Small intestine (tissue), 7 donors: ENCODE measurements at regions not wholly inside any gene's neighbourhood (a gene's known extent, or its start where the extent isn't known, plus 50 kb on each side); places are given as distances from the start of the nearest gene placed in this dataset.

ENCODE experiments used
- DNase-seq, 2 donors: peaks; one replicate each; pipeline versions ENCODE4 v3.0.0 to v3.0.0-alpha.2; 2013
- FAIRE-seq: peaks from 2 replicates; lab custom pipeline; 2012; peaks lifted over from hg19 to GRCh38; lab: Jason Lieb, UNC
- H3K27ac ChIP-seq, 3 donors: one replicate each; pipeline ENCODE4 v1.5.1; 2013; ENCODE audit warnings: low read length in 2 of 3, mild to moderate bottlenecking in 2 of 3, control low read depth in 1 of 3, inconsistent platforms in 1 of 3, low read depth in 1 of 3, moderate library complexity in 1 of 3
- H3K27me3 ChIP-seq, 3 donors: one replicate each; pipeline ENCODE4 v1.6.1; 2013; ENCODE audit warnings: low read length in 3 of 3, inconsistent platforms in 1 of 3; ENCODE audit not compliant: control insufficient read depth in 3 of 3, insufficient read depth in 3 of 3
- H3K36me3 ChIP-seq, 3 donors: one replicate each; pipeline ENCODE4 v1.6.1; 2013; ENCODE audit warnings: low read length in 3 of 3, inconsistent platforms in 1 of 3, low read depth in 1 of 3, mild to moderate bottlenecking in 1 of 3, moderate library complexity in 1 of 3; ENCODE audit not compliant: control insufficient read depth in 3 of 3, insufficient read depth in 2 of 3
- H3K4me1 ChIP-seq, 3 donors: one replicate each; pipeline ENCODE4 v1.6.1; 2013; ENCODE audit warnings: low read length in 2 of 3, inconsistent platforms in 1 of 3, low read depth in 1 of 3, mild to moderate bottlenecking in 1 of 3, moderate library complexity in 1 of 3; ENCODE audit not compliant: control insufficient read depth in 3 of 3, insufficient read depth in 2 of 3
- H3K4me3 ChIP-seq, 3 donors: one replicate each; pipeline ENCODE4 v1.5.1; 2013; ENCODE audit warnings: low read length in 3 of 3, control low read depth in 1 of 3, inconsistent platforms in 1 of 3, low read depth in 1 of 3, mild to moderate bottlenecking in 1 of 3, moderate library complexity in 1 of 3
- H3K9me3 ChIP-seq, 2 donors: one replicate each; pipeline ENCODE4 v1.6.1; 2013; ENCODE audit warnings: low read depth in 1 of 2, low read length in 1 of 2; ENCODE audit not compliant: control insufficient read depth in 2 of 2, insufficient read depth in 1 of 2
- WGBS, 3 donors: extraction: QIAGEN DNeasy Blood & Tissue Kit; methylation state at CpG; one replicate each; pipeline ENCODE4 v1.1.7; 2013; 5-methylcytosine and 5-hydroxymethylcytosine counted together
- donor health status: healthy with polysubstance abuse.
- donor health status: control.
- donor health status: control.
- donor health status: Bipolar disorder and iron deficiency.
- donor health status: healthy.

- FAIRE-seq (no peak), DNase-seq (no peak)
- H3K27ac ChIP-seq = no peak overlapping the region
- H3K4me1 ChIP-seq = peaks cover 0 to 3% (median 0%) of the 10 kb centered on the region in 3 donors
- no peak overlapping the region for H3K4me3 ChIP-seq
- 49 to 64% (median 61%) methylated on average over 9 of the region's 9 CpGs for WGBS, 3 donors
- H3K9me3 ChIP-seq = peaks cover 0 to 8% of the 10 kb centered on the region in 2 donors
- H3K27me3 ChIP-seq = peaks cover 0 to 6% (median 0%) of the 10 kb centered on the region in 3 donors
- H3K36me3 ChIP-seq = no peaks in the 10 kb centered on the region
Observed at GRCh38 chr12:124144531-124145194, 150.2 kb upstream of the RFLNA start.

GRCh38 chr12:124147027-124147426 lies 147.9 kb upstream of the RFLNA start:
- H3K36me3 ChIP-seq = no peaks in the 10 kb centered on the region

GRCh38 chr12:124147575-124147974 lies 147.3 kb upstream of the RFLNA start:
- Histone ChIP-seq H3K9me3 (peaks cover 0 to 10% of the 10 kb centered on the region in 2 donors), H3K4me3 (no peak overlapping the region), H3K4me1 (peaks cover 0 to 3% (median 0%) of the 10 kb centered on the region in 3 donors), H3K36me3 (no peaks in the 10 kb centered on the region), H3K27ac (no peak overlapping the region), H3K27me3 (no peaks in the 10 kb centered on the region)
- DNase-seq (no peak), FAIRE-seq (no peak)
- whole genome bisulfite sequencing, 3 donors = 45 to 59% (median 52%) methylated on average over 6 of the region's 6 CpGs

More at GRCh38 chr12:124147027-124147426, 147.9 kb upstream of the RFLNA start:
- FAIRE-seq (no peak), DNase-seq (no peak)
- no peak overlapping the region for H3K4me3 ChIP-seq
- 84 to 90% (median 86%) methylated on average over 2 of the region's 2 CpGs for WGBS, 3 donors
- peaks cover 0 to 3% (median 0%) of the 10 kb centered on the region in 3 donors for H3K27me3 ChIP-seq
- peaks cover 0 to 3% (median 0%) of the 10 kb centered on the region in 3 donors for H3K4me1 ChIP-seq
- H3K9me3 ChIP-seq = peaks cover 0 to 15% of the 10 kb centered on the region in 2 donors
- H3K27ac ChIP-seq = no peak overlapping the region

GRCh38 chr12:124148481-124149273 lies 146.2 kb upstream of the RFLNA start:
- no peaks in the 10 kb centered on the region for H3K36me3 ChIP-seq
- H3K9me3 ChIP-seq = peaks cover 0 to 7% of the 10 kb centered on the region in 2 donors
- no peak overlapping the region for H3K4me3 ChIP-seq
- no peak for DNase-seq
- 79 to 86% (median 84%) methylated on average over 13 of the region's 13 CpGs for WGBS, 3 donors
- peaks cover 0 to 3% (median 0%) of the 10 kb centered on the region in 3 donors for H3K4me1 ChIP-seq
- H3K27ac ChIP-seq = no peak overlapping the region
- FAIRE-seq = no peak
- no peaks in the 10 kb centered on the region for H3K27me3 ChIP-seq

- 83 to 89% (median 84%) methylated on average over 7 of the region's 7 CpGs for WGBS, 3 donors
- no peak overlapping the region for H3K27ac ChIP-seq
- H3K9me3 ChIP-seq = peaks cover 0 to 7% of the 10 kb centered on the region in 2 donors
- FAIRE-seq = no peak
- H3K4me1 ChIP-seq = peaks cover 0 to 3% (median 0%) of the 10 kb centered on the region in 3 donors
- DNase-seq = no peak
- H3K4me3 ChIP-seq = no peak overlapping the region
- H3K36me3 ChIP-seq = no peaks in the 10 kb centered on the region
- no peaks in the 10 kb centered on the region for H3K27me3 ChIP-seq
Observed at GRCh38 chr12:124149287-124149686, 145.6 kb upstream of the RFLNA start.

GRCh38 chr12:124150168-124150567 lies 144.7 kb upstream of the RFLNA start:
- H3K4me1 ChIP-seq = no peaks in the 10 kb centered on the region
- peaks cover 0 to 7% of the 10 kb centered on the region in 2 donors for H3K9me3 ChIP-seq
- DNase-seq (no peak), FAIRE-seq (no peak)
- H3K4me3 ChIP-seq = no peak overlapping the region
- WGBS, 3 donors = 58 to 73% (median 68%) methylated on average over 5 of the region's 5 CpGs
- H3K27ac ChIP-seq = no peak overlapping the region
- no peaks in the 10 kb centered on the region for H3K27me3 ChIP-seq
- no peaks in the 10 kb centered on the region for H3K36me3 ChIP-seq

GRCh38 chr12:124151583-124151982 lies 143.3 kb upstream of the RFLNA start:
- no peaks in the 10 kb centered on the region for H3K27me3 ChIP-seq
- no peak overlapping the region for H3K27ac ChIP-seq
- no peak for FAIRE-seq
- DNase-seq = no peak
- H3K36me3 ChIP-seq = no peaks in the 10 kb centered on the region
- WGBS, 3 donors = 56 to 74% (median 72%) methylated on average over 5 of the region's 5 CpGs
- H3K4me3 ChIP-seq = no peak overlapping the region
- peaks cover 0 to 7% of the 10 kb centered on the region in 2 donors for H3K9me3 ChIP-seq
- no peaks in the 10 kb centered on the region for H3K4me1 ChIP-seq

- FAIRE-seq (no peak), DNase-seq (no peak)
Observed at GRCh38 chr12:124152731-124153130, 142.2 kb upstream of the RFLNA start.

More at GRCh38 chr12:124152731-124153130, 142.2 kb upstream of the RFLNA start:
- no peaks in the 10 kb centered on the region for H3K4me1 ChIP-seq
- no peak overlapping the region for H3K4me3 ChIP-seq
- H3K36me3 ChIP-seq = no peaks in the 10 kb centered on the region
- peaks cover 0 to 7% of the 10 kb centered on the region in 2 donors for H3K9me3 ChIP-seq
- H3K27ac ChIP-seq = no peak overlapping the region
- no peaks in the 10 kb centered on the region for H3K27me3 ChIP-seq
- WGBS, 3 donors = 64 to 81% (median 78%) methylated on average over 8 of the region's 8 CpGs
